ENCODE measurements at regions not wholly inside any gene's neighbourhood (a gene's known extent, or its start where the extent isn't known, plus 50 kb on each side); places are given as distances from the start of the nearest gene placed in this dataset.

GRCh38 chr15:81760686-81761085, 285.1 kb downstream of the MEX3B start:
- TF ChIP-seq CTCF (IDR thresholded peaks at IDR 0.05) = no peak
- TF ChIP-seq EZH2 (IDR thresholded peaks at IDR 0.05) = no peak
- no peak for TF ChIP-seq EZH2phosphoT487 (IDR thresholded peaks at IDR 0.05)

All from neural progenitor cell (in vitro differentiated cells).